ENCODE measurements at regions not wholly inside any gene's neighbourhood (a gene's known extent, or its start where the extent isn't known, plus 50 kb on each side); places are given as distances from the start of the nearest gene placed in this dataset.

- Histone ChIP-seq H3K9me3 (no peaks in the 10 kb centered on the region), H3K4me3 (no peak overlapping the region), H3K4me1 (no peaks in the 10 kb centered on the region), H3K27me3 (no peaks in the 10 kb centered on the region), H3K36me3 (ENCODE audit: low read depth, missing control alignments) (no peaks in the 10 kb centered on the region), H3K27ac (no peak overlapping the region)
- intact Hi-C loops (cut with DNase I; ENCODE audit: low total_unique reads), result no loop called here
- TF ChIP-seq, protein P1, sequence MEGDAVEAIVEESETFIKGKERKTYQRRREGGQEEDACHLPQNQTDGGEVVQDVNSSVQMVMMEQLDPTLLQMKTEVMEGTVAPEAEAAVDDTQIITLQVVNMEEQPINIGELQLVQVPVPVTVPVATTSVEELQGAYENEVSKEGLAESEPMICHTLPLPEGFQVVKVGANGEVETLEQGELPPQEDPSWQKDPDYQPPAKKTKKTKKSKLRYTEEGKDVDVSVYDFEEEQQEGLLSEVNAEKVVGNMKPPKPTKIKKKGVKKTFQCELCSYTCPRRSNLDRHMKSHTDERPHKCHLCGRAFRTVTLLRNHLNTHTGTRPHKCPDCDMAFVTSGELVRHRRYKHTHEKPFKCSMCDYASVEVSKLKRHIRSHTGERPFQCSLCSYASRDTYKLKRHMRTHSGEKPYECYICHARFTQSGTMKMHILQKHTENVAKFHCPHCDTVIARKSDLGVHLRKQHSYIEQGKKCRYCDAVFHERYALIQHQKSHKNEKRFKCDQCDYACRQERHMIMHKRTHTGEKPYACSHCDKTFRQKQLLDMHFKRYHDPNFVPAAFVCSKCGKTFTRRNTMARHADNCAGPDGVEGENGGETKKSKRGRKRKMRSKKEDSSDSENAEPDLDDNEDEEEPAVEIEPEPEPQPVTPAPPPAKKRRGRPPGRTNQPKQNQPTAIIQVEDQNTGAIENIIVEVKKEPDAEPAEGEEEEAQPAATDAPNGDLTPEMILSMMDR (IDR thresholded peaks at IDR 0.05), result no peak
- TF ChIP-seq POLR2A (IDR thresholded peaks at IDR 0.05), result no peak
- DNase-seq, result no peak
- 84 to 89% methylated on average over 11 to 12 of the region's 12 CpGs for WGBS, 2 donors
Observed at GRCh38 chr3:127351775-127352350, 64.0 kb upstream of the PRR20G start.

- no peak for TF ChIP-seq POLR2A (IDR thresholded peaks at IDR 0.05)
- TF ChIP-seq, protein P1 (IDR thresholded peaks at IDR 0.05), result no peak
- DNase-seq, result no peak
Observed at GRCh38 chr3:127351321-127351720, 63.5 kb upstream of the PRR20G start.

DNA sequence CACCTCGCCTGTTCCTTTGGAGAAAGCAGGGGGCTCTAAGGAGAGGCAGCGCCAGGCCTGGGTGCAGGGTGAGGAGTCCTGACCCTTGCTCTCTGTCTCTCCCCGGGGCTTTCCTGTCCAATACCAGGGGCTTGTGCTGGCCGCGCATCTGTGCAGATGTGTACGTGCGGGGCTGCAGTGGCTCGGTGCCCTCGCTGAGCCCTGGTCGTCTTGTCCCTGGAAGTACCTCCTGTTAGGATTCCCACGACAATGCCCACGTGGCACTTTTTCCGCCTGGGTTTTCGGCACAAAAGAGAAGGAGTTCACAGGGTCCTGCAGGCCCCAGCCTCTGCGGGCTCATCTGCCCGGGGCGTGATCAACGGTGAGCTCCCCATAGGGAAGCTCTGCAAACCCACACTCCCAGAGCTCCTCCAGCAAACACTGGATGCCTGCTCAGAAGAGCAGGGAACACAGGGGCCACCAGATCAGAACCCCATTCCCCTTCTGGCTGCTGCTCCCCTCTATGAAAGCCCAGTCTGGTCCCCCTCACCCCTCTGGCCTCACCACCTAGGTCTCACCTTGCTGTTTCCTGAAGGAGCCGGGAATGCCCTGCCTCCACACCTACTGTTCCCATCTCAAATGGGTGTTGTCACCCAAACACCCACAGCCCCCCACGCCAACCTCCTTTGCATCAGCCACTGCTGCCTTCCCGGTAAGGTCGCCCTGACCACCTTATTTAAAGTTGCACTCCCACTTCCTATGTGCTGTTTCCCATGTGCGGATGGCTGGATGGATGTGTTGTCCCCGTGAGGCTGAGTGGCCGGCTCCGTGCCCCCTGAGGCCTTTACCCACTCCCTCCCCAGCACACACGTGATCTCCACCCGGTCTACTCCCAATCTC is 62.6 kb upstream of the PRR20G start:
- H3K27me3 ChIP-seq, result no peaks in the 10 kb centered on the region
- TF ChIP-seq, protein P1 (IDR thresholded peaks at IDR 0.05), result no peak
- TF ChIP-seq POLR2A (IDR thresholded peaks at IDR 0.05), result no peak
- no peaks in the 10 kb centered on the region for H3K36me3 ChIP-seq (ENCODE audit: low read depth, missing control alignments)
- WGBS, 2 donors, result 55 to 67% methylated on average over 23 to 28 of the region's 28 CpGs
- no peaks in the 10 kb centered on the region for H3K9me3 ChIP-seq
- H3K4me1 ChIP-seq, result no peaks in the 10 kb centered on the region
- H3K27ac ChIP-seq, result no peak overlapping the region
- H3K4me3 ChIP-seq, result no peak overlapping the region
- DNase-seq, result no peak
- intact Hi-C loops (cut with DNase I; ENCODE audit: low total_unique reads), result no loop called here

More at GRCh38 chr3:127351321-127351720, 63.5 kb upstream of the PRR20G start:
- intact Hi-C loops (cut with DNase I; ENCODE audit: low total_unique reads), result no loop called here
- Histone ChIP-seq H3K4me1 (no peaks in the 10 kb centered on the region), H3K9me3 (no peaks in the 10 kb centered on the region), H3K27me3 (no peaks in the 10 kb centered on the region), H3K27ac (no peak overlapping the region), H3K4me3 (no peak overlapping the region), H3K36me3 (ENCODE audit: low read depth, missing control alignments) (no peaks in the 10 kb centered on the region)
- 50 to 64% methylated on average over 9 to 10 of the region's 10 CpGs for WGBS, 2 donors

DNA sequence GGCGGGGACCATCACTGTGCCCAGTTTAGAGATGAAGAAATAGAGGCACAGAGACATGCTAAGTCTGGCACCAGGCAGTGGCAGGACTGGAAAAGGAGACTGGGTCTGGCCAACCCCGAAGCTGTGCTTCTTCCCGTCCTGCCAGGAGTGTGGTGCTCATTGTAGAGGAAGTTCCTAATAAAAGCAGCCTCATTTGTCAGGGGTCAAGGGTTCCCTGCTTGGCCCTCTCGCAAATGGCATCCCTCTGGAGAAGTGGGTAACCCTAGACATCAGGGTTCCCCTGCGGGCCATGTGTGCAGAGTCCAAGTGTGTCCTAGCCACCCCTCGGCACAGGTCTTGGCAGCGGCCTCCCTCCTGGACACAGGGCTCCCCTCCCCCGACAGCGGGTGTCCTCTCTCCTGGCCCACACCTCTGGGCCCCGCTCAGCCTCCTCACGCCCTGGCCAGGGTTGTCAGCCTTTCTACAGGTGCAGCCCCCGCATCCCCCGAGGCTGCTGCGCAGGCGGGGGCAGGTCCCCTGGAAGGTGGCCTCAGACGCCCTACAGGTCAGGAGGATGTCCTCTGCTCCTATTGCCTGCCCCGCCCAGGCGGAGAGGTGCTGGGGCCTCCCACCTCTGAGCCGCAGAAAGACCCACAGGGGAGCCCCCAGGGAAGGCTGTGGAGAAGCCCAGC is 61.8 kb upstream of the PRR20G start:
- Histone ChIP-seq H3K4me3 (no peak overlapping the region), H3K9me3 (no peaks in the 10 kb centered on the region), H3K36me3 (ENCODE audit: low read depth, missing control alignments) (no peaks in the 10 kb centered on the region), H3K4me1 (no peaks in the 10 kb centered on the region), H3K27ac (no peak overlapping the region), H3K27me3 (no peaks in the 10 kb centered on the region)
- TF ChIP-seq, protein P1 (IDR thresholded peaks at IDR 0.05), result no peak
- TF ChIP-seq POLR2A (IDR thresholded peaks at IDR 0.05), result no peak
- WGBS, 2 donors, result 38 to 68% methylated on average over 11 to 15 of the region's 19 CpGs
- intact Hi-C loops (cut with DNase I; ENCODE audit: low total_unique reads), result no loop called here
- DNase-seq, result no peak

Measured in testis (tissue), 2 donors.